NOMO-1 treated with DMSO at 0.1 percent for 48 hours (cell line): ENCODE measurements at regions not wholly inside any gene's neighbourhood (a gene's known extent, or its start where the extent isn't known, plus 50 kb on each side); places are given as distances from the start of the nearest gene placed in this dataset.
"Not testable (repeated sequence)": the region's sequence is repeated elsewhere in the genome, so short reads cannot be mapped to it uniquely, and the experiment has no call there.

Experiments
- DNase-seq: peaks from one replicate; lab custom pipeline; 2025; ENCODE audit not compliant: unreplicated experiment; lab: John Stamatoyannopoulos, UW

DNA sequence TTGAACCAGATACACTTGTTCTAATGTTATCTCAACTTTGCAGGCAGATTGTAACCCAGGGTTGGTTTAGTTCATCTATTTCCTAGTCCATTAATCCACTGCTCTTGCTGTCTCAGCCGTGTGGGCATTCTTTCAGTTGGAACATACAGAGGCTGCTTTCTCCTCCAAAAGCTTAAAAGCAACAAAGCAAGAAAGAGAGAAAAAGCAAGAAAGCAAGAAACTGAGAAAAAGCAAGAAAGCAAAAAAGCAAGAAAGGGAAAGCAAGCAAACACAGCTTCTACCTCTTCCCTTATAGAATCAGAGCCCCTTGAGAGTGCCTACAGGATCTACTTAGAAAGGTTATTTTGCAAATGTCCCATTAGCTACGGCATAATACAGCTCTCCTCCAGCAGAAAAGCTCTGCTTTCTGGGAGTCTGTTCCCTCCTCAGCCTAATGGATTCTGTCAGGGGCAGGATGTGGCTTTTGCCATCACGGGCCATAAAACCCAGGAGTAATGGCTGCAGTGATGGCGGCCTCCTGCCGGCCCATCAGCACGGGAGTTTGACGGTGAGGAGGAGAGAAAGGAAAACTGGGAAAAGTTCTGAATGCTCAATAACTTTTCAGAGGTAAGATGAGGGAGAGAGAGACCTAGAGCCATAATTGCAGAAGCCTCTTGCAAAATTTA, 156.8 kb upstream of the JARID2 start:
- no peak for DNase-seq

GRCh38 chr6:15089569-15090144, 156.2 kb upstream of the JARID2 start:
- peak; percentile 49 for DNase-seq

GRCh38 chr6:15090145-15090579, 155.7 kb upstream of the JARID2 start:
- DNase-seq, result peak; percentile 48

DNA sequence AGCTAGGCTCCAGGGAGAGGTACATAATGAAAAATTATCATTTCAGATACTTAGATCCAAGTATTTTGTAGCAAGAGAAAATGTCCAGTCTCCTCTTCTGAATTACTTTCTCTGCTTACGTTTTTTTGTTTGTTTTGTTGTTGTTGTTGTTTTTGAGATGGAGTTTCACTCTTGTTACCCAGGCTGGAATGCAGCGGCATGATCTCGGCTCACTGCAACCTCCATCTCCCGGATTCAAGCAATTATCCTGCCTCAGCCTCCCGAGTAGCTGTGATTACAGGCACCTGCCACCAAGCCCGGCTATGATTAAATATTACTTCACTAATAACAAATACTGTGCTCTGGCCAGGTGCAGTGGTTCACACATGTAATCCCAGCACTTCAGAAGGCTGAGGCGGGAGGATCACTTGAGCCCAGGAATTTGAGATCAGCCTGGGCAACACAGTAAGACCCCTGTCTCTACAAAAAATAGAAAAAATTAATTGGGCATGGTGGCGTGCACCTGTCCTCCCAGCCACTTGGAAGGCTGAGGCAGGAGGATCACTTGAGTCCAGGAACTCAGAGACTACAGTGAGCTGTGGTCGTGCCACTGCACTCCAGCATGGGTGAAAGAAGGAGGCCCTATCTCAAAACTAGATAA, 155.0 kb upstream of the JARID2 start:
- no peak for DNase-seq

DNA sequence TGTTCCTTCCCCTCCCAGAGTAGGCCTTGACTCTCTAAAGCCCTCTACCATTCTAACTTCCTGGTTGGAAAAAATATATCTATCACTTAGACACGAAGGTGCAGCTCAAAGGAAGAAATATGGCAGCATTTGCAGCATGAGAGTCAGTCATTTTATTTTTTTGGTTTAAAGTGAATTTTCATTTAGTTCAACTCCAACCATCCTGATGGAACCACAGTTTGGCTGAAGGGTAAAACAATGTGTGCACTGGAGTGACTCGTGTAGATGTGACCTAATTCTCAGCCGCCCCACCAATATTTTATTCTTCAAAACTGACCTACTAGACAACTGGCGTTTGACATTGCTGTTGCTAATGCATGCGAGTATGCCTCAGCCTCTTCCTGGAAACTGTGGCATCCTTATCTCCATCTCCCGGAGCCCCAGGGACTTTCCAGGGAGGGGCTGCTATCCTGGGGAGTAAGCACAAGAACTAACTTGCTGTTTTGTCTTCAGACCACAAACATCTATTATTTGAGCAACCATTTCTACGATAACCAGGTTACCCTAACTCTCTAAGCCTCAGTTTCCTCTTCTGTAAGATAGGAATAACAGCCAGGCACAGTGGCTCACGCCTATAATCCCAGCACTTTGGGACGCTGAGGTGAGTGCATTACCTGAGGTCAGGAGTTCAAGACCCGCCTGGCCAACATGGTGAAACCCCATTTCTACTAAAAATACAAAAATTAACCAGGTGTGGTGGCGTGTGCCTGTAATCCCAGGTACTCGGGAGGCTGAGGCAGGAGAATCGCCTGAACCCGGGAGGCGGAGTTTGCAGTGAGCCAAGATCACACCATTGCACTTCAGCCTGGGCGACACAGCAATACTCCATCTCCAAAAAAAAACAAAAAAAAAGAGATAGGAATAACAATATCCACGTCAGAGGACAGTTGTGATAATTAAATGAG, 148.7 kb upstream of the JARID2 start:
- no peak for DNase-seq

- DNase-seq, result no peak
Observed at GRCh38 chr6:15101130-15101529, 144.7 kb upstream of the JARID2 start.

DNA sequence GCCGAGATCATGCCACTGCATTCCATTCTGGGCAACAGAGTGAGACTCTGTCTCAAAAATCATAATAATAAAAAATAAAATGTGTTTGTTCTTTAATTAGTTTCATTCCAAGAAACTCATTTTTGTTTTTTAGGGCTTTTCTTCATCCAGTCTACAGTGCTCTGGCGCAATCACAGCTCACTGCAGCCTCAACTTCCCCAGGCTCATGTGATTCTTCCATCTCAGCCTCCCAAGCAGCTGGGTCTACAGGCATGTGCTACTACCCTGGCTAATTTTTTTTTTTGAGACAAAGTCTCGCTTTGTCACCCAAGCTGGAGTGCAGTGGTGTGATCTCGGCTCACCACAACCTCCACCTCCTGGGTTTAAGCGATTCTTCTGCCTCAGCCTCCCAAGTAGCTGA, 143.6 kb upstream of the JARID2 start:
- DNase-seq, result no peak

DNA sequence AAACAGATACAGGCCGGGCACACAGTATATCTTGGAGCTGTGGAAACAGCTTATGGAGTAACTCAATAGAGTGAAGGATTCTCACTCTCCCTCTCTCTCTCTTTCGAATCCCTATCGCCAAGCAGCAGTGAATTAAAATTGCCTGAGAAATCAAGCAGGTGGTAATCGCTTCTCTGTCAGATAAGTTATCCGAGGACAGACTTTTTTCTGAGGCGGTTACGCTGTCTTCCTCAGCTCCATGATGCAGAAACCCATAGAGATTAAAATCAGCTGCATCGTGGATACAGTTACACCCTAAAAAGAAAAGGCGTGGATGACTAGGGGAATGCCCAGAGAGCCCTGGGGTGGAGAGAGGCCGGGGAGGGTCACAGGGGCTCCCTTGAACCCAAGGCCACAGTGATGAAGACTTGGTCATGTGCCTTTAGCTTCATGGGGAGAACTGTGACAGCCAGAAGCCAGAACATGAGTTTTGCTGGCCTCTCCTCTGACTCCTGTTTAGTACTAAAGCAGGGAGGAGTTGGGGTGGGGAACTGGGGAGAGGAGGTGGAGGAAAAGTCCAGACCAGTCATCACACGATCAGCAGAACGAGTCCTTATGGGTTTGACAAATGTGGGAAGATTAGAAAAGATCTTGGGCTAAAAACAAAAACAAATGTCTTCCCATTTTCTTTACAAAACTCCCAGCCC, 138.8 kb upstream of the JARID2 start:
- no peak for DNase-seq

- DNase-seq, result no peak
Observed at GRCh38 chr6:15107644-15108382, 138.1 kb upstream of the JARID2 start.

GRCh38 chr6:15108383-15108715, 137.5 kb upstream of the JARID2 start:
- no peak for DNase-seq

DNA sequence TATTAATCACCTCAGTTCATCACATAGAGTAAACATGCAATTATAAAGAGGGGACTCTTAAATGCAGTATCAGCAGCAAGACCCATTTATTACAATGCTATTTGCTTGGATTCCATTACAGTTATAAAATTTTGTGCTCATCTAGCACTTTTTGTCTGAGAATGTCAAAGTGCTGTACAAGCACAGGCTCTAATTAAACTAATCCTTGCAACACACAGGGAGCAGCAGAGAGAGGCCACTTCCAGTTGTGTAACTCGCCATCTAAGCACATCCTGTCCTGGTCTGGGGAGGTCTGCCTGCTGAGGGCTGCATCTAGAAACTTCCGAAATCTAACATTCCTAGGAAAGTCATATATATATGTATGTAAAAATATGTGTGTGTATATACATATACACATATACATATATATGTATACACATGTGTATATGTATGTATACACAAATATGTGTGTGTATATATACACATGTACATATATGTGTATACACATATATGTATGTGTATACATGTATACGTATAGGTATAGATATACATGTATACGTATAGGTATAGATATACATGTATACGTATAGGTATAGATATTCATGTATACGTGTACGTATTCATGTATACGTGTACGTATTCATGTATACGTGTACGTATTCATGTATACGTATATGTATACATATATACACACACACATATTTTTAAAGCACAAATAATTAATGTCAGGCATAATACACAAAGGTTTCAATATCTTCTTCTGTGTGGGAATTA, 136.4 kb upstream of the JARID2 start:
- DNase-seq, result peak; percentile 83

DNA sequence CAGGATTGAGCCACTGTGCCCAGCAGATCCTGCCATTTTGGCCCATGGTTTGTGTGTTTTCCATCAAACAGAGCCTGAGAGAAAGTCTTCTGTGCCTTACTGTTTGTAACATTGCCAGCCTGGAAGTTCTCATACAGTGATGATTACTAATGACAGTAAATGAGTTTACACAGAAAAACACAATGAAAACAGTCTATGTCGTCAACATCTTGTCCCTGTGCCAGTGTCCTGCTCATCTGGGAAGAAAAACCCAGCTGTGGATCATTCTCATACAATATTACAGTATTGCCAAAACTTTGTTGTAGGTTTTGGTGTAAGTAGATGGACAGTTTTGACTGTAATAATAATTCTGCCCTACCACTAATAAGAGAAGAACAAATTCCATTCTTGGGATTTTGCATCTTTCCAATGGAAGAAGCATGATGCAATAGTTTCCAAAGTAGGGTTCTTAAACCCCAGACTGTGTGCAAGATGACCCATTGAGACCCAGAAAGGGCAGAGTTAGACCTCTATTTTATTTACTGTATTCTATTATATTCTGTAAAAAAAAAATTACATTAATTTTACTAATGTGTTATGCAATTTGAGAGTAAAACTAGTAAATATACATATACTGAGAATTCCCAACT, 135.0 kb upstream of the JARID2 start:
- DNase-seq, result no peak

DNA sequence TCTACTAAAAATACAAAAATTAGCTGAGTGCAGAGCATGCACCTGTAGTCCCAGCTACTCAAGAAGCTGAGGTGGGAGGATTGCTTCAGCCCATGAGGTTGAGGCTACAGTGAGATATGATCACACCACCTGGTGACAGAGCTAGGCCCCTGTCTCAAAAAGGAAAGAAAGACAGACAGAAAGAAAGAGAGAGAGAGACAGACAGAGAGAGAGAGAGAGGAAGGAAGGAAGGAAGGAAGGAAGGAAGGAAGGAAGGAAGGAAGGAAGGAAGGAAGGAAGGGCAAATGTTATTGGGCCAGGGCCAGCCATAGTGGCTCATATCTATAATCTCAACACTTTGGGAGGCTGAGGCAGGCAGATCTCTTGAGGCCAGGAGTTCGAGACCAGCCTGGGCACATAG, 134.3 kb upstream of the JARID2 start:
- not testable (repeated sequence) for DNase-seq

DNA sequence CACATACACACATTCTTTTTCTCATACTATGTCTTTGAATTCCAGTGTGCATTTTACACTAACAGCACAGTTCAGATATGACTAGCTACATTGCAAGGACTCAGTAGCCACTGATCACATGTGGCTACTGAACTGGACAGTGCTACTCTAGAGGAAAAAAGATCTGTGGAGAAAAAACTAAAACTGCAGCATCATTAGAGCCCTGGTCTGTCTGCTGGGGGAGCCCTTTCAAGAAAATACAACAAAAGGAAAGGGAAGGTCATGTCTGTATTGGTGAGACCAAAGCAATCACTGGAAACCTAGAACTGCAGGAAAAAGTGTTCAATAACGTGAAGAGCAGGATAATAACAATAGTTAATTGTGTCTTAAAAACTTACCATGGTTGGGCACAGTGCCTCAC, 132.3 kb upstream of the JARID2 start:
- no peak for DNase-seq

- DNase-seq, result no peak
Observed at GRCh38 chr6:15114061-15114460, 131.8 kb upstream of the JARID2 start.

- no peak for DNase-seq
Observed at GRCh38 chr6:15116889-15117288, 129.0 kb upstream of the JARID2 start.

DNA sequence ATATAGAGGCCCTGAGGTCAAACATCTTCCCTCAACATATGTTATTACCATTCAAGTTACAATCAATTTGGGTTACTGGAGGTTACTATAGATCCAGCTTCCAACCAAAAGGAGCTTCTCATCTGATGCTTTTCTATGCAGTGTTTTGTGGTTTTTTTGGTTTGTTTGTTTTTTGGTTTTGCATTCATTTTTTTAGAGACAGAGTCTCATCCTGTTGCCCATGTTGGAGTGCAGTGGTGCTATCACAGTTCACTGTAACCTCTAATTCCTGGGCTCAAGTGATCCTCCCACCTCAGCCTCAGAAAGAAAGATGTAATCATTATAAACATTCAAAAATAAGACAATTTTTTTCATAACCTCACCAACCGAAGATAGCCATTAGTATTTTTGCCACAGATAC, 124.4 kb upstream of the JARID2 start:
- DNase-seq, result no peak

DNA sequence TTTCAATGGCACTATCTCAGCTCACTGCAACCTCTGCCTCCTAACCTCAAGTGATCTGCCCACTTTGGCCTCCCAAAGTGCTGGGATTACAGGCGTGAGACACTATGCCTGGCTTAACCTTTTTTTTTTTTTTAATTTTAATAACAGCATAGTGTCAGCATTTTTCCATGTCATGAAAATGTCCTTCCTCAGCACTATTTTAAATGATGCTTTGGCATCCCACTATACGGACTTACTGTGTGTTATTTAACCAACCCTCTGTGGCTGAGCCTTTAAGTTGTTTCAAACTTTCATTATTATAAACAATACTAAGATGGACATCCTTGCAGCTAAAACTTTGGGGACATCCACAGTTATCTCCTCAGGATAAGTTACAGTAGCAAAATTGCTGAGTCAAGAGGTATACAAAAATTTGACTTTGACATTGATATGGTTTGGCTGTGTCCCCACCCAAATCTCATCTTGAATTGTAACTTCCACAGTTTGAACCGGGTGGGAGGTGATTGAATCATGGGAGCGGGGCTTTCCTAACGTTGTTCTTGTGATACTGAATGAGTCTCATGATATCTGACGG, 123.8 kb upstream of the JARID2 start:
- no peak for DNase-seq

DNA sequence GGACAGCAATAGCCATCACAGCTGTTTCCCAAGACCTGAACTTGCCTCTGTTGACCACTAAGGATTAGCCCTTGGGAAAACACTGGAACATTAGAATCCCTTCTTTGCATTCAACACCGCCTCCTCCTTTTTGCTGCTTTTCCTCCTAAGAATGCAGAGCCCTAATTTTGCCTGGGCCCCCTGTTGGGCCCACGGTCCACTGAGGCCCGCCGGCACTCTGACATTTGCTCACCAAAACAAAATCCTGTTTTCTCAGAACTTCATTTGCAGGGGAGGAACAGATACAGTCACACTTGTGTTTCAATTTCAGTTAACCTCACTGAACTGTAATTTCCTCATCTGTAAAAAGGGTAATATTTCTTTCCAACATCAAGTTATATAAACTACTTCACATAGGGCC, 116.0 kb upstream of the JARID2 start:
- peak; percentile 19 for DNase-seq
